Panc1 (cell line): ENCODE measurements at regions not wholly inside any gene's neighbourhood (a gene's known extent, or its start where the extent isn't known, plus 50 kb on each side); places are given as distances from the start of the nearest gene placed in this dataset.

Source experiments
- POLR2AphosphoS5 ChIP-seq: IDR thresholded peaks from 2 replicates; pipeline ENCODE4 v1.6.1; 2012; ENCODE audit warnings: mild to moderate bottlenecking, low read depth, low read length, moderate library complexity
- TF ChIP-seq, protein P1 (sequence below): fragments of 450-650 bp; IDR thresholded peaks from 2 replicates; pipeline ENCODE4 v1.5.1; 2017; ENCODE audit warnings: mild to moderate bottlenecking
- TF ChIP-seq, protein P2 (sequence below), 2 experiments: IDR thresholded peaks; 2 replicates each; pipeline ENCODE4 v1.6.1; 2011 to 2012; ENCODE audit warnings: low read depth in 2 of 2, control low read depth in 1 of 2, low read length in 1 of 2, mild to moderate bottlenecking in 1 of 2, moderate library complexity in 1 of 2; ENCODE audit not compliant: insufficient read depth in 1 of 2

DNA sequence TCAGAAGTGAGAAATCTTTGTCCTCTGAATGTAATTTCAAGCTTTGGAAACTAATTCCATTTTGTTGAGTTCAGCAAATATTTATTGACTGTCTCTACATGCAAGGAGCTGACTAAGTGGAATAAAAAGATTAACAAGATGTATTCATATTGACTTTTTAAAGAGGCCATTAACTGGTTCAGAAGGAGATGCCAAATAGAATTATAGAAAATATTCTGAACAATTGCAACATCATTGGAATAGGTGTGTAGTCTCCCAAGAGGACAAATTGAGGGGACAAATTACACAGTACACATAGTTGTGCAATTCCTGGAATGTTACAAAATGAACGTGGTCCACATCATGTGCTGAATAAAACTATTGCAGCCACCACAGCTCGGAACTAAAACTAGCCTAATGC lies 224.2 kb downstream of the NPR3 start:
- TF ChIP-seq, protein P1, sequence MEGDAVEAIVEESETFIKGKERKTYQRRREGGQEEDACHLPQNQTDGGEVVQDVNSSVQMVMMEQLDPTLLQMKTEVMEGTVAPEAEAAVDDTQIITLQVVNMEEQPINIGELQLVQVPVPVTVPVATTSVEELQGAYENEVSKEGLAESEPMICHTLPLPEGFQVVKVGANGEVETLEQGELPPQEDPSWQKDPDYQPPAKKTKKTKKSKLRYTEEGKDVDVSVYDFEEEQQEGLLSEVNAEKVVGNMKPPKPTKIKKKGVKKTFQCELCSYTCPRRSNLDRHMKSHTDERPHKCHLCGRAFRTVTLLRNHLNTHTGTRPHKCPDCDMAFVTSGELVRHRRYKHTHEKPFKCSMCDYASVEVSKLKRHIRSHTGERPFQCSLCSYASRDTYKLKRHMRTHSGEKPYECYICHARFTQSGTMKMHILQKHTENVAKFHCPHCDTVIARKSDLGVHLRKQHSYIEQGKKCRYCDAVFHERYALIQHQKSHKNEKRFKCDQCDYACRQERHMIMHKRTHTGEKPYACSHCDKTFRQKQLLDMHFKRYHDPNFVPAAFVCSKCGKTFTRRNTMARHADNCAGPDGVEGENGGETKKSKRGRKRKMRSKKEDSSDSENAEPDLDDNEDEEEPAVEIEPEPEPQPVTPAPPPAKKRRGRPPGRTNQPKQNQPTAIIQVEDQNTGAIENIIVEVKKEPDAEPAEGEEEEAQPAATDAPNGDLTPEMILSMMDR: no peak
- TF ChIP-seq, protein P2, sequence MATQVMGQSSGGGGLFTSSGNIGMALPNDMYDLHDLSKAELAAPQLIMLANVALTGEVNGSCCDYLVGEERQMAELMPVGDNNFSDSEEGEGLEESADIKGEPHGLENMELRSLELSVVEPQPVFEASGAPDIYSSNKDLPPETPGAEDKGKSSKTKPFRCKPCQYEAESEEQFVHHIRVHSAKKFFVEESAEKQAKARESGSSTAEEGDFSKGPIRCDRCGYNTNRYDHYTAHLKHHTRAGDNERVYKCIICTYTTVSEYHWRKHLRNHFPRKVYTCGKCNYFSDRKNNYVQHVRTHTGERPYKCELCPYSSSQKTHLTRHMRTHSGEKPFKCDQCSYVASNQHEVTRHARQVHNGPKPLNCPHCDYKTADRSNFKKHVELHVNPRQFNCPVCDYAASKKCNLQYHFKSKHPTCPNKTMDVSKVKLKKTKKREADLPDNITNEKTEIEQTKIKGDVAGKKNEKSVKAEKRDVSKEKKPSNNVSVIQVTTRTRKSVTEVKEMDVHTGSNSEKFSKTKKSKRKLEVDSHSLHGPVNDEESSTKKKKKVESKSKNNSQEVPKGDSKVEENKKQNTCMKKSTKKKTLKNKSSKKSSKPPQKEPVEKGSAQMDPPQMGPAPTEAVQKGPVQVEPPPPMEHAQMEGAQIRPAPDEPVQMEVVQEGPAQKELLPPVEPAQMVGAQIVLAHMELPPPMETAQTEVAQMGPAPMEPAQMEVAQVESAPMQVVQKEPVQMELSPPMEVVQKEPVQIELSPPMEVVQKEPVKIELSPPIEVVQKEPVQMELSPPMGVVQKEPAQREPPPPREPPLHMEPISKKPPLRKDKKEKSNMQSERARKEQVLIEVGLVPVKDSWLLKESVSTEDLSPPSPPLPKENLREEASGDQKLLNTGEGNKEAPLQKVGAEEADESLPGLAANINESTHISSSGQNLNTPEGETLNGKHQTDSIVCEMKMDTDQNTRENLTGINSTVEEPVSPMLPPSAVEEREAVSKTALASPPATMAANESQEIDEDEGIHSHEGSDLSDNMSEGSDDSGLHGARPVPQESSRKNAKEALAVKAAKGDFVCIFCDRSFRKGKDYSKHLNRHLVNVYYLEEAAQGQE (IDR thresholded peaks at IDR 0.05; ENCODE audit: insufficient read depth in 1 of 2, low read depth in 2 of 2, low read length in 1 of 2): no peak
- no peak for TF ChIP-seq POLR2AphosphoS5
